ENCODE measurements at regions not wholly inside any gene's neighbourhood (a gene's known extent, or its start where the extent isn't known, plus 50 kb on each side); places are given as distances from the start of the nearest gene placed in this dataset.

DNA sequence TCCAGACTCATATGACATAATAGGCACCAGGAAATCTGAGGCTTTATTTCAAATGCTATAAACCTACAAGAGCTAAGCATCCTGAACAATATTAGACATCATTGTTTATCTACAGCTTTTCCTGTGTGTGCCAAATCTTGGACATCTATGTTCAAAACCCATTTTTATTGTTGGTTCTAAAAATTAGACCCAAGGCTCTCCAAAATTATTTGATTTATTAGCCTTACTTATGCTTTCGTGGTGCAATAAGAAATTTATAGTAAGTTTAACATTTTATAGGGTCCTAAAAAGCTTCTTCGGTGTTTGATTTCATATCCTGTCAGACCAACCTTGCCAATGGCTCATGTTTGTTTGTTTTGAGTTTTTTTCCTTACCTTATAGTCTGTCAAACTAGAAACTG, 1014.5 kb upstream of the MANEA start:
- no peak for TF ChIP-seq CTCF (IDR thresholded peaks at IDR 0.05)
- no peak for TF ChIP-seq POLR2A (IDR thresholded peaks at IDR 0.05)

Data from tibial nerve (tissue), 3 donors.